K562 (cell line): ENCODE measurements at regions not wholly inside any gene's neighbourhood (a gene's known extent, or its start where the extent isn't known, plus 50 kb on each side); places are given as distances from the start of the nearest gene placed in this dataset.

Experiments
- CEBPB ChIP-seq: fragments of 450-650 bp; IDR thresholded peaks from 2 replicates; pipeline ENCODE4 v1.6.1; 2016; ENCODE audit warnings: missing genetic modification characterization, missing compliant biosample characterization
- CTCF ChIP-seq, 3 experiments: IDR thresholded peaks in 2 of 3; conservative IDR thresholded peaks in 1 of 3; 2 replicates each; pipeline ENCODE4 v1.5.1; 2011 to 2012; ENCODE audit warnings: low read length in 3 of 3, mild to moderate bottlenecking in 3 of 3, control low read depth in 2 of 3, improper control_type of control experiment in 1 of 3, inconsistent platforms in 1 of 3, low read depth in 1 of 3, mixed read lengths in 1 of 3, moderate library complexity in 1 of 3; ENCODE audit not compliant: insufficient read depth in 2 of 3
- FOXJ3 ChIP-seq: sonication (generic); formaldehyde crosslinking; IDR thresholded peaks from 2 replicates; pipeline ENCODE4 v1.4.0; 2020; ENCODE audit warnings: mild to moderate bottlenecking, missing genetic modification reagents
- HDGF ChIP-seq: fragments of 450-650 bp; IDR thresholded peaks from 2 replicates; pipeline ENCODE4 v1.6.1; 2016
- HNRNPK ChIP-seq: fragments of 200-400 bp; formaldehyde crosslinking; IDR thresholded peaks from one replicate; pipeline ENCODE4 v1.6.1; 2018; ENCODE audit warnings: mild to moderate bottlenecking, low read depth, low read length; ENCODE audit not compliant: poor library complexity, severe bottlenecking
- IRF9 ChIP-seq: fragments of 450-650 bp; IDR thresholded peaks from 2 replicates; pipeline ENCODE4 v1.6.1; 2016; ENCODE audit warnings: missing biosample characterization, missing genetic modification characterization
- KDM2B ChIP-seq: fragments of 250-450 bp; sonication (Bioruptor Pico); IDR thresholded peaks from 2 replicates; pipeline ENCODE4 v1.8.0; 2021; ENCODE audit warnings: mild to moderate bottlenecking, moderate library complexity
- MTF1 ChIP-seq: fragments of 250-450 bp; sonication (Bioruptor Pico); IDR thresholded peaks from 2 replicates; pipeline ENCODE4 v1.9.0; 2021; ENCODE audit warnings: moderate library complexity, mild to moderate bottlenecking, inconsistent platforms, borderline replicate concordance
- NELFE ChIP-seq: IDR thresholded peaks from 2 replicates; pipeline ENCODE4 v1.6.1; 2011; ENCODE audit warnings: mild to moderate bottlenecking; ENCODE audit not compliant: insufficient read depth, insufficient read length
- NRF1 ChIP-seq, 2 experiments: fragments of 450-650 bp; IDR thresholded peaks in 1 of 2; conservative IDR thresholded peaks in 1 of 2; 2 replicates each; pipeline ENCODE4 v1.6.1; 2014; ENCODE audit warnings: mild to moderate bottlenecking in 2 of 2
- RAD21 ChIP-seq, 2 experiments: fragments of 250-450 bp in 1 of 2; fragments of 450-650 bp in 1 of 2; sonication (Bioruptor Pico) in 1 of 2; formaldehyde crosslinking in 1 of 2; IDR thresholded peaks in 1 of 2; conservative IDR thresholded peaks in 1 of 2; 2 replicates each; pipeline versions ENCODE4 v1.4.0 to v1.8.0; 2020 to 2022; ENCODE audit warnings: mild to moderate bottlenecking in 2 of 2, moderate library complexity in 1 of 2
- RCOR1 ChIP-seq, 2 experiments: IDR thresholded peaks; 2 replicates each; pipeline ENCODE4 v1.6.1; 2012; ENCODE audit warnings: low read depth in 2 of 2, low read length in 2 of 2, borderline replicate concordance in 1 of 2, improper control_type of control experiment in 1 of 2
- SMC3 ChIP-seq: conservative IDR thresholded peaks from 2 replicates; pipeline ENCODE4 v1.6.1; 2011; ENCODE audit warnings: low read depth, low read length, improper control_type of control experiment; ENCODE audit not compliant: insufficient read depth
- SNIP1 ChIP-seq: fragments of 450-650 bp; IDR thresholded peaks from 2 replicates; pipeline ENCODE4 v1.7.1; 2017; ENCODE audit warnings: low read depth, mild to moderate bottlenecking
- WHSC1 ChIP-seq: IDR thresholded peaks from one replicate; pipeline ENCODE4 v1.6.1; 2012; ENCODE audit warnings: low read length, control low read depth, inconsistent platforms
- ZNF589 ChIP-seq: fragments of 200-800 bp; sonication (Bioruptor generic); IDR thresholded peaks from 2 replicates; pipeline ENCODE4 v1.6.1; 2016; ENCODE audit warnings: low read depth, missing genetic modification characterization, missing compliant biosample characterization
- ZNF778 ChIP-seq: fragments of 450-650 bp; formaldehyde crosslinking; IDR thresholded peaks from 2 replicates; pipeline ENCODE4 v1.4.0; 2020; ENCODE audit warnings: mild to moderate bottlenecking, moderate library complexity
- ZNF780A ChIP-seq: fragments of 250-450 bp; sonication (Bioruptor Pico); IDR thresholded peaks from 2 replicates; pipeline ENCODE4 v1.5.0; 2021; ENCODE audit warnings: mild to moderate bottlenecking
- TF ChIP-seq, protein P1 (sequence below): sonication (generic); formaldehyde crosslinking; IDR thresholded peaks from 2 replicates; pipeline ENCODE4 v1.8.0; 2022; ENCODE audit warnings: mild to moderate bottlenecking, missing genetic modification reagents
- TF ChIP-seq, protein P2 (sequence below): fragments of 450-650 bp; IDR thresholded peaks from 2 replicates; pipeline ENCODE4 v1.6.1; 2014; ENCODE audit warnings: low read depth, mild to moderate bottlenecking, moderate library complexity, borderline replicate concordance
- TF ChIP-seq, protein P3 (sequence below), 2 experiments: IDR thresholded peaks; 2 replicates each; pipeline ENCODE4 v1.6.1; 2011; ENCODE audit warnings: borderline replicate concordance in 1 of 2, control low read depth in 1 of 2, low read depth in 1 of 2, low read length in 1 of 2, mild to moderate bottlenecking in 1 of 2, mixed read lengths in 1 of 2, moderate library complexity in 1 of 2; ENCODE audit not compliant: insufficient read depth in 1 of 2, insufficient read length in 1 of 2, poor library complexity in 1 of 2, severe bottlenecking in 1 of 2; ENCODE audit errors: extremely low read depth in 1 of 2

- TF ChIP-seq, protein P1, sequence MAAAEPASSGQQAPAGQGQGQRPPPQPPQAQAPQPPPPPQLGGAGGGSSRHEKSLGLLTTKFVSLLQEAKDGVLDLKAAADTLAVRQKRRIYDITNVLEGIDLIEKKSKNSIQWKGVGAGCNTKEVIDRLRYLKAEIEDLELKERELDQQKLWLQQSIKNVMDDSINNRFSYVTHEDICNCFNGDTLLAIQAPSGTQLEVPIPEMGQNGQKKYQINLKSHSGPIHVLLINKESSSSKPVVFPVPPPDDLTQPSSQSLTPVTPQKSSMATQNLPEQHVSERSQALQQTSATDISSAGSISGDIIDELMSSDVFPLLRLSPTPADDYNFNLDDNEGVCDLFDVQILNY (CRISPR knock-in tag), result no peak
- TF ChIP-seq NRF1 (conservative IDR thresholded peaks at IDR 0.05 in 1 of 2, IDR thresholded peaks at IDR 0.05 in 1 of 2) (0 out of 4 replicates have a peak, but pooled peaks of 1 of the 2 experiments have one; percentile 20), HDGF (0 out of 2 replicates have a peak, but pooled peaks have one; percentile 52), ZNF778 (no peak), ZNF589 (CRISPR knock-in tag) (no peak), CEBPB (tag) (peak; percentile 58; the same call in 1 of the 2 replicates), CTCF (IDR thresholded peaks at IDR 0.05 in 2 of 3, conservative IDR thresholded peaks at IDR 0.05 in 1 of 3; ENCODE audit: insufficient read depth in 2 of 3, low read depth in 1 of 3, low read length in 3 of 3) (peak; percentile 84 to 91 (median 85)), MTF1 (CRISPR knock-in tag) (no peak), NELFE (no peak), KDM2B (CRISPR knock-in tag) (no peak), RCOR1 (IDR thresholded peaks at IDR 0.05; ENCODE audit: borderline replicate concordance in 1 of 2, low read depth in 2 of 2, low read length in 2 of 2) (peak in 1 of 2 experiments; percentile 67; a peak in 1 of 4 replicates), WHSC1 (no peak), ZNF780A (no peak), SMC3 (peak; percentile 91), HNRNPK (no peak), FOXJ3 (CRISPR knock-in tag) (no peak), IRF9 (tag) (no peak), SNIP1 (no peak), RAD21 (CRISPR knock-in tag; conservative IDR thresholded peaks at IDR 0.05 in 1 of 2, IDR thresholded peaks at IDR 0.05 in 1 of 2) (peak; percentile 95 to 98)
- TF ChIP-seq, protein P2, sequence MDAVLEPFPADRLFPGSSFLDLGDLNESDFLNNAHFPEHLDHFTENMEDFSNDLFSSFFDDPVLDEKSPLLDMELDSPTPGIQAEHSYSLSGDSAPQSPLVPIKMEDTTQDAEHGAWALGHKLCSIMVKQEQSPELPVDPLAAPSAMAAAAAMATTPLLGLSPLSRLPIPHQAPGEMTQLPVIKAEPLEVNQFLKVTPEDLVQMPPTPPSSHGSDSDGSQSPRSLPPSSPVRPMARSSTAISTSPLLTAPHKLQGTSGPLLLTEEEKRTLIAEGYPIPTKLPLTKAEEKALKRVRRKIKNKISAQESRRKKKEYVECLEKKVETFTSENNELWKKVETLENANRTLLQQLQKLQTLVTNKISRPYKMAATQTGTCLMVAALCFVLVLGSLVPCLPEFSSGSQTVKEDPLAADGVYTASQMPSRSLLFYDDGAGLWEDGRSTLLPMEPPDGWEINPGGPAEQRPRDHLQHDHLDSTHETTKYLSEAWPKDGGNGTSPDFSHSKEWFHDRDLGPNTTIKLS, result no peak
- TF ChIP-seq, protein P3, sequence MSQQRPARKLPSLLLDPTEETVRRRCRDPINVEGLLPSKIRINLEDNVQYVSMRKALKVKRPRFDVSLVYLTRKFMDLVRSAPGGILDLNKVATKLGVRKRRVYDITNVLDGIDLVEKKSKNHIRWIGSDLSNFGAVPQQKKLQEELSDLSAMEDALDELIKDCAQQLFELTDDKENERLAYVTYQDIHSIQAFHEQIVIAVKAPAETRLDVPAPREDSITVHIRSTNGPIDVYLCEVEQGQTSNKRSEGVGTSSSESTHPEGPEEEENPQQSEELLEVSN (IDR thresholded peaks at IDR 0.05; ENCODE audit: borderline replicate concordance in 1 of 2, extremely low read depth in 1 of 2, insufficient read depth in 1 of 2, insufficient read length in 1 of 2, low read depth in 1 of 2, low read length in 1 of 2, poor library complexity in 1 of 2, severe bottlenecking in 1 of 2), result peak in 1 of 2 experiments; percentile 48
- TF ChIP-seq, all 486 proteins: peak for 53
These were observed 112.2 kb upstream of the MBNL2 start (continued) for GRCh38 chr13:97109841-97110492.
